GM12865 (cell line): ENCODE measurements at regions not wholly inside any gene's neighbourhood (a gene's known extent, or its start where the extent isn't known, plus 50 kb on each side); places are given as distances from the start of the nearest gene placed in this dataset.

ENCODE experiments used
- DNase-seq: peaks from one replicate; pipeline ENCODE4 v3.0.0; 2010; ENCODE audit warnings: low read depth
- H3K4me3 ChIP-seq: 2 replicates; pipeline ENCODE4 v1.5.1; 2011; ENCODE audit warnings: mild to moderate bottlenecking, low read depth, low read length, control low read depth
- CTCF ChIP-seq: IDR thresholded peaks from 2 replicates; pipeline ENCODE4 v1.5.1; 2011; ENCODE audit warnings: low read length, control low read depth, low read depth, inconsistent platforms; ENCODE audit not compliant: insufficient read depth; ENCODE audit errors: missing control alignments

DNA sequence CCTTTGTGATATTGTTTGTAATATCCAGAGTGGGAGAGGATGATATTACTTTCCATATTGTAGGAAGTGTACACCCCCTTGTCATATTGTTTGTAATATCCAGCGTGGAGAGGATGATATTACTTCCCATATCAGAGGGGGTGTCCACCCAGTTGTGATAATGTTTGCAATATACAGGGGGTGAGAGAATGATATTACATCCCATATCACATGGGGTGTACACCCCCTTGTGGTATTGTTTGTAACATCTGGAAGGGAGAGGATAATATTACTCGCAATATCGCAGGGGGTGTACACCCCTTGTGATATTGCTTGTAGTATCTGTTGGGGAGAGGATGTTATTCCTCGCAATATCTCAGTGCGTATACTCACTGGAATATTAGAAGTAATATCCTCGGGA, 61.5 kb downstream of the PRSS23 start:
- no peak for TF ChIP-seq CTCF
- DNase-seq: no peak

DNA sequence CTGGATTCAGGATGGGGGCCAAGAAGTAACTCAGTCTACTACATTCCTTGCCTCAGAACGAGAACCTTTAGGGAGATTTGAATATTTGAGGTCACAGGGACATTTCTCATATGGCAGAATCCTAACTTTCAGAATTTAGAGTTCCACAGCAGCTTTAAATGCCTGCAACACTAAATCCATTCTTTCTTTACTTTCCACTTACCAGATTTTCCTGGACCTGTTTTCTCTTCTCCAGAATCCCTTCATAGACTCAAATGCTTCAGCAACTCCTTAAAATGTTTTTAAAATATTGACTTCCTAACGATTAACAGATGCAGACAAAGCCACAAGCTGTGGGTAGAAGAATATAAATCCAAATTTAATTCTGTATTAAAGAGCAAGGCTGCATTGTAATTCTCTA, 63.1 kb downstream of the PRSS23 start:
- no peak for TF ChIP-seq CTCF
- no peak overlapping the region for H3K4me3 ChIP-seq
- no peak for DNase-seq

More for the DNA sequence above, 61.5 kb downstream of the PRSS23 start:
- H3K4me3 ChIP-seq: no peak overlapping the region

DNA sequence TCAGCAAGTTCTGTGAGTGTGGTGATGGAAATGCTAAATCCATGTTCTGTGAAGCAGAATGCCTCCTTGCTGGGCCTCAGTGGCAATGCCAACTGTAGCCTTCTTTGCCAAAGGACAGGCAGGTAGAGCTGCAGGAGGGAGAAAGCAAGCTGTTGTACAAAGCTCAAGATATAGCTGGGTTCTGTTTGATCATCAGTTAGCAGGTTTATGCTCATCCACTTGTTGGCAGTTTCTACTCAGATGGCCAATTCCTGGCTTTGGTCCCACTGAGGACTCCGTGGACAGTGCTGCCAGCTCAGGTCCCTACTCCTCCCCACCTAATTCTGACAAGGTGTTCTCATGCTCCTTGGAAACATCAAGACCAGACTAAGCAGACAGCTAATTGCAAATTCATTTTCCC, 65.1 kb downstream of the PRSS23 start:
- no peak for DNase-seq
- TF ChIP-seq CTCF: no peak
- H3K4me3 ChIP-seq: no peak overlapping the region

DNA sequence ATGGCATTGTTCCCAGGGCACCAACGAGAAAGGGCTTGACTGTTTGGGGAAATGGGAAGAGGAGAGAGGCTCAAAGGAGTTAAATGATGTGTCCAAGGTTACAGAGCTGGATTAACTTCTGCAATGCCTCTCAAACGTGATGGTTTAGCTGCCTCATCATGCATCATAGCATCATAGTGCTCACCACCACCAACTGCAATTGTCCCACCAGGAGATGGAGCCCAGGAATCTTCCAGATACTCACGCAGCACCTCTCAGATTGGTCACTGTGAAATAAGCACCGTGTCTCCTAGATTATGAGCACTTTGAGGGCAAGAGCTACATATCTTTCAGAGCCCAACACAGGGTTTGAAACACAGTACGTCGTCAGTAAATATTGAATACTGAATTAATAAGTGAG, 69.2 kb downstream of the PRSS23 start:
- TF ChIP-seq CTCF: no peak
- DNase-seq: no peak
- H3K4me3 ChIP-seq: no peak overlapping the region

GRCh38 chr11:86869966-86870570, 69.7 kb downstream of the PRSS23 start:
- peak; percentile 73 for TF ChIP-seq CTCF
- no peak overlapping the region for H3K4me3 ChIP-seq
- peak; percentile 40 for DNase-seq

- H3K4me3 ChIP-seq: no peak overlapping the region
- DNase-seq: no peak
- no peak for TF ChIP-seq CTCF
Observed at GRCh38 chr11:86873573-86874083, 73.3 kb downstream of the PRSS23 start.
